ENCODE measurements at regions not wholly inside any gene's neighbourhood (a gene's known extent, or its start where the extent isn't known, plus 50 kb on each side); places are given as distances from the start of the nearest gene placed in this dataset.
"Not testable (repeated sequence)": the region's sequence is repeated elsewhere in the genome, so short reads cannot be mapped to it uniquely, and the experiment has no call there.

DNA sequence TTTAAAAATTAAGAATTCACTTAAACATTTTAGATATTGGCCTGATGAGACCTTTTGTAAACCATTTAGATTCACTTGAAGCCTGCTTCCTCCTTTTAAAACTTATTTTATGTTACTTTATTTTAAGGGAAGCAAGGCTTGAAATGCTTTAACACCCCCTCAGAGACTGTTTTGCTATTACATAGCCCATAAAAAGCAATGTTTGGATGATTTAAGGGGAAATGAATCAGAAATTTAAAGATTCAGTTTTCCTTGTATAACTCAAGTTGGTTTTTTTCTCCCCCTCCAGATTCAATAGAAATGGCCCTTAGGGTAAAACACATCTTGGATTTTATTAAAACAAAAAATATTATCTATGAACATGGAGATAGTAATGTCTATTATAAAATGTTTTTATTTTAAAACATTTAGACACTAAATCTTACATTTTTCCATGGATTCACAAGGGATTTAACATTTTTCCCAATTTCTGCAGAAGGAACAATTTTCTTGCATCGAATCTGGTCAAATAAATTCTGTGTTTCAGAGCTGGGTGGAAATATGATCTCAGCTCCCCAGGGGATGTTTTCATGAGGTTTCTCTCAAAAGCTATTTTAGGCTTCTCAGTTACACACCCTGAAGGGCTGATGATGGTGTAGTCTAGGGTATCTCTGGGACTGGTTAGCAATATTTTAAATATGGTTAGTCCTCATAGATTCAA, 69.3 kb upstream of the WARS2 start:
- no peak overlapping the region for H3K23ac ChIP-seq (ENCODE audit: low read depth, low read length, poor library complexity)
- no peak overlapping the region for H3K4ac ChIP-seq (ENCODE audit: low read length)
- H3K9me3 ChIP-seq (replicated peaks in 1 of 2; ENCODE audit: control insufficient read depth in 2 of 2, insufficient read depth in 1 of 2, low read depth in 1 of 2, low read length in 2 of 2), result no peaks in the 10 kb centered on the region
- WGBS, 2 donors (ENCODE audit: extremely low coverage in 2 of 2, insufficient read length in 2 of 2, insufficient replicate concordance in 1 of 2), result no CpG with 5 or more reads among the region's 1 CpG
- no peak overlapping the region for H4K91ac ChIP-seq (ENCODE audit: low read depth, low read length, poor library complexity)
- no peak overlapping the region for H2AFZ ChIP-seq (ENCODE audit: low read length)
- no peak overlapping the region for H3K18ac ChIP-seq (ENCODE audit: low read length)
- no peak overlapping the region for H2BK12ac ChIP-seq (ENCODE audit: low read length)
- H2BK120ac ChIP-seq (ENCODE audit: low read depth, low read length), result no peak overlapping the region
- H3K79me1 ChIP-seq (ENCODE audit: low read depth, low read length), result no peaks in the 10 kb centered on the region
- H2BK5ac ChIP-seq (ENCODE audit: low read length), result no peak overlapping the region
- H2BK15ac ChIP-seq (ENCODE audit: low read length), result no peak overlapping the region
- no peak overlapping the region for H3K9ac ChIP-seq (ENCODE audit: low read depth, low read length, poor library complexity)
- no peak overlapping the region for H4K8ac ChIP-seq (ENCODE audit: low read depth, low read length)
- H3K4me3 ChIP-seq (ENCODE audit: low read length in 2 of 2), result no peak overlapping the region
- H3K4me2 ChIP-seq (ENCODE audit: insufficient read depth, low read length, poor library complexity, severe bottlenecking), result no peak overlapping the region
- no peak for DNase-seq (ENCODE audit: low spot score)
- no peaks in the 10 kb centered on the region for H3K36me3 ChIP-seq (replicated peaks in 1 of 2; ENCODE audit: control insufficient read depth in 2 of 2, insufficient read depth in 2 of 2, low read length in 2 of 2)
- H3K27ac ChIP-seq (replicated peaks; ENCODE audit: low read length), result no peak overlapping the region
- H2AK5ac ChIP-seq (ENCODE audit: low read depth, low read length), result no peak overlapping the region
- no peak overlapping the region for H3K14ac ChIP-seq (ENCODE audit: low read length)
- H3K4me1 ChIP-seq (ENCODE audit: control insufficient read depth in 2 of 2, insufficient read depth in 1 of 2, low read depth in 1 of 2, low read length in 2 of 2), result no peaks in the 10 kb centered on the region
- no peaks in the 10 kb centered on the region for H3K27me3 ChIP-seq (ENCODE audit: control insufficient read depth in 3 of 3, insufficient read depth in 3 of 3, low read depth in 1 of 3, low read length in 3 of 3)

DNA sequence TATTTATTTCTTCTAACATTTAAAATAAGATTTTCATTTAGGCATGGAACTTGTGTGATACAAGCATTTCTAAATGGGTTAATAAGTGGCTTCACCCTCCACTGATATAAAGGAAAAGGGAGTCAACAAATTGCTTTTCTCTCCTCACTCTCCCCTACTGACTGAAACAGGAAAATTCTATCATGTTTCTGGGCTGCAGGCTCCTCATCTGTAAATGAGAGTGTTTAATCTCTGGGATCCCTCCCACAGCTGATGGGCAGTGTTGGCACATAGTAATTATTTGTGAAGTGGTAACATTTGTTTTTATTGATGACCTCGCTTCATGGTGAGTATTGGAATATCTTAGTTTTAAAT, 69.8 kb upstream of the WARS2 start:
- Histone ChIP-seq H4K91ac (ENCODE audit: low read depth, low read length, poor library complexity) (no peak overlapping the region), H2BK15ac (ENCODE audit: low read length) (no peak overlapping the region), H3K27ac (replicated peaks; ENCODE audit: low read length) (no peak overlapping the region), H3K18ac (ENCODE audit: low read length) (no peak overlapping the region), H3K9me3 (replicated peaks in 1 of 2; ENCODE audit: control insufficient read depth in 2 of 2, insufficient read depth in 1 of 2, low read depth in 1 of 2, low read length in 2 of 2) (no peaks in the 10 kb centered on the region), H3K14ac (ENCODE audit: low read length) (no peak overlapping the region), H3K23ac (ENCODE audit: low read depth, low read length, poor library complexity) (no peak overlapping the region), H2BK5ac (ENCODE audit: low read length) (no peak overlapping the region), H2AK5ac (ENCODE audit: low read depth, low read length) (no peak overlapping the region), H3K27me3 (ENCODE audit: control insufficient read depth in 3 of 3, insufficient read depth in 3 of 3, low read depth in 1 of 3, low read length in 3 of 3) (no peaks in the 10 kb centered on the region), H3K4me1 (ENCODE audit: control insufficient read depth in 2 of 2, insufficient read depth in 1 of 2, low read depth in 1 of 2, low read length in 2 of 2) (no peaks in the 10 kb centered on the region), H3K9ac (ENCODE audit: low read depth, low read length, poor library complexity) (no peak overlapping the region), H3K79me1 (ENCODE audit: low read depth, low read length) (no peaks in the 10 kb centered on the region), H3K4me3 (ENCODE audit: low read length in 2 of 2) (no peak overlapping the region), H3K4ac (ENCODE audit: low read length) (no peak overlapping the region), H2AFZ (ENCODE audit: low read length) (no peak overlapping the region), H3K4me2 (ENCODE audit: insufficient read depth, low read length, poor library complexity, severe bottlenecking) (no peak overlapping the region), H2BK120ac (ENCODE audit: low read depth, low read length) (no peak overlapping the region), H4K8ac (ENCODE audit: low read depth, low read length) (no peak overlapping the region), H2BK12ac (ENCODE audit: low read length) (no peak overlapping the region), H3K36me3 (replicated peaks in 1 of 2; ENCODE audit: control insufficient read depth in 2 of 2, insufficient read depth in 2 of 2, low read length in 2 of 2) (no peaks in the 10 kb centered on the region)
- WGBS, 2 donors (ENCODE audit: extremely low coverage in 2 of 2, insufficient read length in 2 of 2, insufficient replicate concordance in 1 of 2), result no CpG with 5 or more reads among the region's 1 CpG
- no peak for DNase-seq (ENCODE audit: low spot score)

DNA sequence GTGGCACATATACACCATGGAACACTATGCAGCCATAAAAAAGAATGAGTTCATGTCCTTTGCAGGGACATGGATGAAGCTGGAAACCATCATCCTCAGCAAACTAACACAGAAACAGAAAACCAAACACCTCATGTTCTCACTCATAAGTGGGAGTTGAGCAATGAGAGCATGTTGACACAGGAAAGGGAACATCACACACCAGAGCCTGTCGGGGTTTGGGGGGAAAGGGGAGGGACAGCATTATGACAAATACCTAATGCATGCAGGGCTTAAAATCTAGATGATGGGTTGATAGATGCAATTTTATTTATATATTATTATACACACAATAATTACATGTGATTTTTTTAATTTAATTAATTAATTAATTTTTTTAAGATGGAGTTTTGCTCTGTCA, 72.8 kb upstream of the WARS2 start:
- not testable (repeated sequence) for H3K23ac ChIP-seq (ENCODE audit: low read depth, low read length, poor library complexity); DNase-seq (ENCODE audit: low spot score); H2BK12ac ChIP-seq (ENCODE audit: low read length); H3K4me3 ChIP-seq (ENCODE audit: low read length in 2 of 2); H2BK120ac ChIP-seq (ENCODE audit: low read depth, low read length); H3K9ac ChIP-seq (ENCODE audit: low read depth, low read length, poor library complexity); H3K9me3 ChIP-seq (replicated peaks in 1 of 2; ENCODE audit: control insufficient read depth in 2 of 2, insufficient read depth in 1 of 2, low read depth in 1 of 2, low read length in 2 of 2); H3K18ac ChIP-seq (ENCODE audit: low read length); H3K4ac ChIP-seq (ENCODE audit: low read length); H3K4me1 ChIP-seq (ENCODE audit: control insufficient read depth in 2 of 2, insufficient read depth in 1 of 2, low read depth in 1 of 2, low read length in 2 of 2); H2BK5ac ChIP-seq (ENCODE audit: low read length); H3K27ac ChIP-seq (replicated peaks; ENCODE audit: low read length); H3K14ac ChIP-seq (ENCODE audit: low read length); H2BK15ac ChIP-seq (ENCODE audit: low read length); H4K91ac ChIP-seq (ENCODE audit: low read depth, low read length, poor library complexity); H3K36me3 ChIP-seq (replicated peaks in 1 of 2; ENCODE audit: control insufficient read depth in 2 of 2, insufficient read depth in 2 of 2, low read length in 2 of 2); H3K27me3 ChIP-seq (ENCODE audit: control insufficient read depth in 3 of 3, insufficient read depth in 3 of 3, low read depth in 1 of 3, low read length in 3 of 3); H4K8ac ChIP-seq (ENCODE audit: low read depth, low read length); H3K79me1 ChIP-seq (ENCODE audit: low read depth, low read length); H2AFZ ChIP-seq (ENCODE audit: low read length); H3K4me2 ChIP-seq (ENCODE audit: insufficient read depth, low read length, poor library complexity, severe bottlenecking); H2AK5ac ChIP-seq (ENCODE audit: low read depth, low read length)
- WGBS, 2 donors (ENCODE audit: extremely low coverage in 2 of 2, insufficient read length in 2 of 2, insufficient replicate concordance in 1 of 2), result no CpG with 5 or more reads among the region's 1 CpG

DNA sequence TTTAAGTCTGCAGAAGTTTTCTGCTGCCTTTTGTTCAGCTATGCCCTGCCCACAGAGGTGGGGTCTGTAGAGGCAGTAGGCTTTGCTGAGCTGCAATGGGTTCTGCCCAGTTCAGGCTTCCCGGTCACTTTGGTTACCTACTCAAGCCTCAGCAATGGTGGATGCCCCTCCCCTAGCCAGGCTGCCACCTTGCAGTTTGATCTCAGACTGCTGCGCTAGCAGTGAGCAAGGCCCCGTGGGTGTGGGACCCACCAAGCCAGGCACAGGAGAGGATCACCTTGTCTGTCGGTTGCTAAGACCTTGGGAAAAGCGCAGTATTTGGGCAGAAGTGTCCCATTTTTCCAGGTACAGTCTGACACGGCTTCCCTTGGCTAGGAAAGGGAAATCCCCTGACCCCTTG, 74.5 kb upstream of the WARS2 start:
- H3K79me1 ChIP-seq (ENCODE audit: low read depth, low read length); H2AFZ ChIP-seq (ENCODE audit: low read length); H2BK5ac ChIP-seq (ENCODE audit: low read length); H3K9me3 ChIP-seq (replicated peaks in 1 of 2; ENCODE audit: control insufficient read depth in 2 of 2, insufficient read depth in 1 of 2, low read depth in 1 of 2, low read length in 2 of 2); H3K23ac ChIP-seq (ENCODE audit: low read depth, low read length, poor library complexity); H3K4me2 ChIP-seq (ENCODE audit: insufficient read depth, low read length, poor library complexity, severe bottlenecking); H3K27ac ChIP-seq (replicated peaks; ENCODE audit: low read length); H4K91ac ChIP-seq (ENCODE audit: low read depth, low read length, poor library complexity); H4K8ac ChIP-seq (ENCODE audit: low read depth, low read length); H2AK5ac ChIP-seq (ENCODE audit: low read depth, low read length); H3K14ac ChIP-seq (ENCODE audit: low read length); H3K36me3 ChIP-seq (replicated peaks in 1 of 2; ENCODE audit: control insufficient read depth in 2 of 2, insufficient read depth in 2 of 2, low read length in 2 of 2); DNase-seq (ENCODE audit: low spot score); H3K4ac ChIP-seq (ENCODE audit: low read length); H2BK12ac ChIP-seq (ENCODE audit: low read length); H2BK120ac ChIP-seq (ENCODE audit: low read depth, low read length); H3K4me1 ChIP-seq (ENCODE audit: control insufficient read depth in 2 of 2, insufficient read depth in 1 of 2, low read depth in 1 of 2, low read length in 2 of 2); H3K9ac ChIP-seq (ENCODE audit: low read depth, low read length, poor library complexity); H3K4me3 ChIP-seq (ENCODE audit: low read length in 2 of 2); H3K18ac ChIP-seq (ENCODE audit: low read length); H2BK15ac ChIP-seq (ENCODE audit: low read length); H3K27me3 ChIP-seq (ENCODE audit: control insufficient read depth in 3 of 3, insufficient read depth in 3 of 3, low read depth in 1 of 3, low read length in 3 of 3): not testable (repeated sequence)
- no CpG with 5 or more reads among the region's 6 CpGs for WGBS, 2 donors (ENCODE audit: extremely low coverage in 2 of 2, insufficient read length in 2 of 2, insufficient replicate concordance in 1 of 2)

Measured in neuronal stem cell (in vitro differentiated cells).